ENCODE measurements at regions not wholly inside any gene's neighbourhood (a gene's known extent, or its start where the extent isn't known, plus 50 kb on each side); places are given as distances from the start of the nearest gene placed in this dataset.

- Histone ChIP-seq H3K9me3 (ENCODE audit: insufficient read depth, low read length, severe bottlenecking) (no peaks in the 10 kb centered on the region), H3K9ac (ENCODE audit: low read depth, low read length) (no peak overlapping the region), H2AFZ (ENCODE audit: low read depth, low read length) (no peak overlapping the region), H3K79me2 (ENCODE audit: insufficient read depth, low read length) (no peaks in the 10 kb centered on the region), H4K20me1 (ENCODE audit: insufficient read depth, low read length) (no peaks in the 10 kb centered on the region), H3K27ac (ENCODE audit: low read length) (no peak overlapping the region), H3K4me3 (ENCODE audit: low read depth in 1 of 2, low read length in 2 of 2) (no peak overlapping the region), H3K27me3 (ENCODE audit: insufficient read depth, low read length, poor library complexity) (no peaks in the 10 kb centered on the region), H3K4me1 (ENCODE audit: insufficient read depth, low read length) (no peaks in the 10 kb centered on the region), H3K4me2 (ENCODE audit: insufficient read depth, low read length) (no peak overlapping the region), H3K36me3 (ENCODE audit: insufficient read depth, low read length) (no peaks in the 10 kb centered on the region)
- TF ChIP-seq EZH2 (IDR thresholded peaks at IDR 0.05; ENCODE audit: borderline replicate concordance, low read depth, low read length, severe bottlenecking) (no peak), CTCF (IDR thresholded peaks at IDR 0.05; ENCODE audit: borderline replicate concordance, extremely low read depth, low read length, poor library complexity, severe bottlenecking) (no peak)
- no peak for DNase-seq
- no peak for ATAC-seq (ENCODE audit: insufficient read depth, low read depth)
These were observed 201.7 kb downstream of the BUB3 start for GRCh38 chr10:123355748-123356481.

- Histone ChIP-seq H3K9ac (ENCODE audit: low read depth, low read length) (no peak overlapping the region), H4K20me1 (ENCODE audit: insufficient read depth, low read length) (no peaks in the 10 kb centered on the region), H3K9me3 (ENCODE audit: insufficient read depth, low read length, severe bottlenecking) (no peaks in the 10 kb centered on the region), H2AFZ (ENCODE audit: low read depth, low read length) (no peak overlapping the region), H3K27ac (ENCODE audit: low read length) (no peak overlapping the region), H3K36me3 (ENCODE audit: insufficient read depth, low read length) (no peaks in the 10 kb centered on the region), H3K4me1 (ENCODE audit: insufficient read depth, low read length) (no peaks in the 10 kb centered on the region), H3K79me2 (ENCODE audit: insufficient read depth, low read length) (no peaks in the 10 kb centered on the region), H3K4me2 (ENCODE audit: insufficient read depth, low read length) (no peak overlapping the region), H3K27me3 (ENCODE audit: insufficient read depth, low read length, poor library complexity) (no peaks in the 10 kb centered on the region), H3K4me3 (ENCODE audit: low read depth in 1 of 2, low read length in 2 of 2) (no peak overlapping the region)
- DNase-seq (no peak), ATAC-seq (ENCODE audit: insufficient read depth, low read depth) (no peak)
- TF ChIP-seq EZH2 (IDR thresholded peaks at IDR 0.05; ENCODE audit: borderline replicate concordance, low read depth, low read length, severe bottlenecking): no peak
- no peak for TF ChIP-seq CTCF (IDR thresholded peaks at IDR 0.05; ENCODE audit: borderline replicate concordance, extremely low read depth, low read length, poor library complexity, severe bottlenecking)
These were observed 202.6 kb downstream of the BUB3 start for GRCh38 chr10:123356799-123357198.

- ATAC-seq (ENCODE audit: insufficient read depth, low read depth): no peak
- H4K20me1 ChIP-seq (ENCODE audit: insufficient read depth, low read length): no peaks in the 10 kb centered on the region
- DNase-seq: no peak
- no peaks in the 10 kb centered on the region for H3K36me3 ChIP-seq (ENCODE audit: insufficient read depth, low read length)
- H3K27ac ChIP-seq (ENCODE audit: low read length): no peak overlapping the region
- H3K27me3 ChIP-seq (ENCODE audit: insufficient read depth, low read length, poor library complexity): no peaks in the 10 kb centered on the region
- no peak overlapping the region for H2AFZ ChIP-seq (ENCODE audit: low read depth, low read length)
- H3K4me2 ChIP-seq (ENCODE audit: insufficient read depth, low read length): no peak overlapping the region
- H3K4me1 ChIP-seq (ENCODE audit: insufficient read depth, low read length): no peaks in the 10 kb centered on the region
- no peak overlapping the region for H3K9ac ChIP-seq (ENCODE audit: low read depth, low read length)
- H3K79me2 ChIP-seq (ENCODE audit: insufficient read depth, low read length): no peaks in the 10 kb centered on the region
- no peak overlapping the region for H3K4me3 ChIP-seq (ENCODE audit: low read depth in 1 of 2, low read length in 2 of 2)
- TF ChIP-seq CTCF (IDR thresholded peaks at IDR 0.05; ENCODE audit: borderline replicate concordance, extremely low read depth, low read length, poor library complexity, severe bottlenecking): no peak
- TF ChIP-seq EZH2 (IDR thresholded peaks at IDR 0.05; ENCODE audit: borderline replicate concordance, low read depth, low read length, severe bottlenecking): no peak
- no peaks in the 10 kb centered on the region for H3K9me3 ChIP-seq (ENCODE audit: insufficient read depth, low read length, severe bottlenecking)
These were observed 203.3 kb downstream of the BUB3 start for GRCh38 chr10:123357421-123357930.

All from DND-41 (cell line).